Stimulated activated CD4-positive, alpha-beta T cell treated with anti-CD3 and anti-CD28 coated beads, TNF-alpha, amount 100 ng/mL, for 24 hours (primary cell): ENCODE measurements at regions not wholly inside any gene's neighbourhood (a gene's known extent, or its start where the extent isn't known, plus 50 kb on each side); places are given as distances from the start of the nearest gene placed in this dataset.

Experiments
- DNase-seq, 3 experiments: peaks; one replicate each; pipeline ENCODE4 v3.0.0-alpha.2; 2020; ENCODE audit warnings: low read depth in 3 of 3

GRCh38 chr15:95281470-95281869 lies 1049.0 kb upstream of the NR2F2 start:
- DNase-seq, result no peak

DNA sequence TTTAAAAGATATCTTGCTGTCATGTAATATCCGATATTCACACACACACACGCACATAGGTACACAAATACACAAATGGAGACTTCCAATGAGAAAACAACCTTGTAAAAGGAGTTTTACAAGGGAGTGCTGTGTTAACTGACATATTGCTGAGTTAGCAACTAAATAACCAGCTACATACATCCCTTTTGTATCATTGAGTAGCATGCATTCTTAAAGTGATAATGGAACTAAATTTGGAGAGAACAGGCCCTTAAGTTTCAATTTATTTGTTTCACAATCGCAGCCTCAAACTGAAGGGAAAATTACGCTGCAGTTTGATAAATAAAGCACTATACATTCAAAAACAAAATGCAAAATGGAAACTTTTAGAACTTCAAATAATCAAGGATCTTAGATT lies 1046.0 kb upstream of the NR2F2 start:
- no peak for DNase-seq

GRCh38 chr15:95284933-95285421 lies 1045.5 kb upstream of the NR2F2 start:
- DNase-seq, result no peak

GRCh38 chr15:95286352-95286880 lies 1044.1 kb upstream of the NR2F2 start:
- DNase-seq, result no peak

DNA sequence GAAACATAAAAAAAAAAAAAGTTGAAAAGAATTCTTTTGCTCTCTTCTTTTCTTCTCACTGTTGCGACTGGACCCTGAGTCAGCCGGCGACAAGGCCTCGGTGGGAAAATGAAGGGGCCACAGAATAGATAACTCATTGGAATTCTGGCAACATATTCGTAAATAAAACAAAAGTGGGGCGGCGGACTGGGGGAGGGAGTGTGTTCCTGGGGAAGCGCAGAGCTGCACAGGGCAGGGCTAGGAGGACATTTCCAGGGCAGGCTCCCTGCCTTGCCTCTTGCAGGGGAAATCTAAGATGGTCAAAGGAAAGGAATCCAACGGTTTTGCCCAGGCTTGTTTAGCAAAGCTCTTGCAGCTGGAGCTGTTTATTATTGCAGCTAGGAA lies 1042.8 kb upstream of the NR2F2 start:
- DNase-seq, result no peak

GRCh38 chr15:95288626-95289025 lies 1041.9 kb upstream of the NR2F2 start:
- DNase-seq, result no peak

- DNase-seq, result no peak
These were observed 1040.1 kb upstream of the NR2F2 start for GRCh38 chr15:95290176-95290974.

GRCh38 chr15:95291898-95292472 lies 1038.5 kb upstream of the NR2F2 start:
- no peak for DNase-seq

GRCh38 chr15:95292785-95293450 lies 1037.6 kb upstream of the NR2F2 start:
- no peak for DNase-seq

- DNase-seq, result no peak
These were observed 1037.0 kb upstream of the NR2F2 start for GRCh38 chr15:95293456-95294031.

DNA sequence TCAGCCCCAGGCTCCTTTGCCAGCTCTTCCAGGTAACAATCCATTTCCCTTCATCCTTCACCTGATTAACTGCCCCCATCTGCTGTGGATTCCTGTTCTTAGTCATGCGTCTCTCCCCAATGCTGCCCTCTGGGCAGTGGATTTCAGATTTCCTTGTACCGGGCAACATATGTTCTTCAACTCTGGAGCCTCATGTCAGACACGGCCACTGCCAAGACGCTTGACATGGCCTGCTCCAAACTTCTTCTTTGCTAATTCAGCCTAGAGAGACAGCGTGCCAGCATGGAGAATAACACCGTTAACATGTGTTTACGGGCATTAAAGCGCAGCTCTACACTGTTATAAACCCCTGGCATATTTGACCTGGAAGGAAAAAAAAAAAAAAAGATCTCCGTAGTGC lies 1035.1 kb upstream of the NR2F2 start:
- DNase-seq, result no peak

DNA sequence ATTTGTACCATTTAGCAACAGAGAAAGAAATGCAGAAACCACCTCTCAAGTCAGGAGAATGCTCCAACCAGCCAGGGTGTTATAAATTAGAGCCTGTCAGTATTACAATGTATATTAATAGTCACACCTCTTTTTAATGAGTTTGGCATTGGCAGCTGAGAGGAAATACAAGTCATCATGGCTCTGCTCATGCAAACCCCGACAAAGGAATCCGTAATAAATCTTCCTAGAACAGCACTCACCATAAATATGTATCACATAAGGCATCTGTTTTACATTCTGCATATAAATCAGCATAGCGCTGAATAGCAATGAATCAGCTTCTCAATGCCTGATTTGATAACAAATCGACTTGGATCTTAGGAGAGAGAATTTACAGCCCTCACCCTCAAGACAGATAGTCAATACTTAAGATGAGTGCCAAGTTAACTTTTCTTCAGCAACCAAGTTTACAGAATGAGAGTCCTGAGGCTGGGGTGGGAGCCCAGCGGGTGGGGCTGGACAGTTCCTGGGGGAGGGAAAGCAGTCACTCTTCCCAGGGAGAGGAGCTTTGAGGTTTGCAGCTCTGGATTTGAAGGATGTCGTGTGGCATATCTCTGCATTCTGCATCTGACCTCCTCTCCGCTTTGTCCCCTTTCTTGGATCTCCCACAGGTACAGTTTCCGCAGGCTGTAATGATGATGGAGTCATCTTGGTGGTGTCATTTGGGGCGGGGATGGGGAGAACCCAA lies 1034.4 kb upstream of the NR2F2 start:
- DNase-seq, result no peak

DNA sequence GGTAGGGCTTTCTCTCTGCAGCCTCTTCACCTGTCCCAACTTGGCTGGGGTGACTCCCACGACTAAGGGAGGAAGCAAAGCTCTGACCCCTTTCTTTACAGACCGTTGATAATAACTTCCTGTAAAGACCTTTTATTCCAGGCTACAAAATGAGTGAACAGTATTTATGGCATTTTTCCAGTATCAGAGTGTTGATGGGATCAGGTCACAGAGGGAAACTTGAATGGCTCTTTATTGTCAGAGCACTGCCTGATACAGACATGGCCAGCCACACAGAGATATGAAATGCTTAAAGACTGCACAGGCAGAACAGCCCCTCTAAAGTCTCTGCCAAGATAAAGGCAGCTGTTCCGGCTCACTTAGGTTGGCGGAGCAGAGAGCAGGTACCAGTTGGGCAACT lies 1033.9 kb upstream of the NR2F2 start:
- no peak for DNase-seq

- DNase-seq, result no peak
These were observed 1031.8 kb upstream of the NR2F2 start for GRCh38 chr15:95298729-95299128.

- DNase-seq, result no peak
These were observed 1029.5 kb upstream of the NR2F2 start for GRCh38 chr15:95300958-95301357.

GRCh38 chr15:95302206-95302605 lies 1028.3 kb upstream of the NR2F2 start:
- no peak for DNase-seq

DNA sequence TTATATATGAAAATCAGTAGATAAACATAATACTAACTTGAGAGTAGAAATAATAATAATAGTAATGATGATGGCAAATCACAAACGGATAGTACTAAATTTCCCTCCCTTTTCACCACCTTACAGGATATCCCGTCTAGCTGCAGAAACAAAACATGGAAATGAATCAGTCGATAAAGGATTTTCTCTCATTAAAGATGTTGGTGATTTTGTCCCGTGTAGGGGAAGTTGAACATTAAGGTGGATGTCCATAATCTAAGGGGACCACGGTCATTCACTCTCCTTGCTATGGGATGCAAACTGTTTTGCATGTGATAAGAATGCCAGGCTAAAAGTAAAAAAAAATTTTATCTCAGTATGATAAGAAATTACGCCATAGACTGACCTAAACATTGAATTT lies 1027.7 kb upstream of the NR2F2 start:
- no peak for DNase-seq

GRCh38 chr15:95303713-95304112 lies 1026.8 kb upstream of the NR2F2 start:
- no peak for DNase-seq

DNA sequence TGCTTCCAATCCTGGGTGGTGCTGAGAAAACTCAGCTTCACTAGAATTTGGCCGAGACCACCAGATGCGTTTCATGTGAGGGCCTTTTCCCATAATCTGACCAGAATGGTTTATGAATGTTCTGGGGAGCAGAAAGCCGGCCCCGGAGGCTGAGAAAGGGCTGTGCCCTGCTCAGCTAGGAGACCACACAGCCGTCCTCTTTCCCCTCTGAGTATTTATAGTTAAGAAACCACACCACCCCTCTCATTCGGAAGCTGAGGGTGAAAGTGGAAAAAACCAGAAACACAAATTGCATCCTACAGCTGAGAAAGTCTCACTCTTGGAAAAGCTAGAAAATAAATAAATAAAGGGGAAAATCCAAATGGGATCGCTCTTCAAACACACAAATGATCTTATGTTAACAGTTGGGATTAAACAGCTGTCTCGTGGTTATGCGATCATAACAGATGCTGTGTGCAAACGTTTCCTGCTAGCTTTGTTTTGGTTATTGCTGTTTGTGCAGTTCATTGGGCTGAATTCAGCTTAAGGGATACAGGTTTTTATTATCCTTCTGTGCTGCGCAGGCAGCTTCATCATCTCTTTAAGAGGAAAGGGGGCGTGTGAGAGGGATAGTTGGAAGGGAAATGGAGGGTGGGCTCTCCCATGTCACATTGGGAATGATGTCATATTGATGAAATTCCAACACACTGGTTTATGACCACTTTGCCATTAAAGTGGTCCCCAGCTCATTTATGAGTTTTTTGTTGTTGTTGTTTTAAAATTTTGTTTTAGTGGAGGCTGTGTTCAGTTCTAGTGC lies 1026.2 kb upstream of the NR2F2 start:
- DNase-seq, result no peak

DNA sequence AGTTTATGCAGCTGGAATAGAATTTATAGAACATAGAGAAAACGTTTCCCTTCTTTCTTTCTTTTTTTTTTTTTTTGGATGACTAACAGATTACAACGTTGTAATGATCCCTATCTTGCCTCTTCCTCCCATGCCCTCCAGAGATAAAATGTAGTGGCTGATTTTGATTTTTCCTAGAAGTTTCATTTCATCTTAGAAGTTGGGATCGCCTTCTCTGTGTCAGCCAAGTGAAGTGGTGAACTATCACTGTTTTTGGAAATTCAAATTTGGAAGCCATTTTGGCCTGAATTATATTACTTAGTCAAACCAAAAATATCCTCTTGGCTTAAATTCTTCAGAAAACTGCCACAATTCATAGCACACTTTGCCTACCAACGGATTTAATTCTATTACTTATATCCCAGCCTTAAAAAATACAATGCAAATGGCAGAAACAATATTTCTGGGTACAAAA lies 1025.5 kb upstream of the NR2F2 start:
- no peak for DNase-seq

- DNase-seq, result no peak
These were observed 1023.4 kb upstream of the NR2F2 start for GRCh38 chr15:95307115-95307514.
